Stimulated activated memory B cell treated with anti-CD40 and anti-IgM and Interleukin-4, amounts not matched to agents 10 μg/mL and 1 μg/mL and 100 μg/mL, for 72 hours (primary cell): ENCODE measurements at regions not wholly inside any gene's neighbourhood (a gene's known extent, or its start where the extent isn't known, plus 50 kb on each side); places are given as distances from the start of the nearest gene placed in this dataset.
"Not testable (repeated sequence)": the region's sequence is repeated elsewhere in the genome, so short reads cannot be mapped to it uniquely, and the experiment has no call there.

ENCODE experiments used
- ATAC-seq: fragments of 150-1000 bp; cut with Tn5 transposase; 2 replicates; pipeline ENCODE4 v1.10.0; 2021
- H3K27ac Mint-ChIP-seq: one replicate; pipeline ENCODE4 v1.8.0; 2022; ENCODE audit warnings: mild to moderate bottlenecking, mixed read lengths
- H3K27me3 Mint-ChIP-seq: one replicate; pipeline ENCODE4 v1.8.0; 2022; ENCODE audit warnings: mixed read lengths
- H3K36me3 Mint-ChIP-seq: one replicate; pipeline ENCODE4 v1.8.0; 2022; ENCODE audit warnings: mixed read lengths
- H3K4me1 Mint-ChIP-seq: one replicate; pipeline ENCODE4 v1.8.0; 2022; ENCODE audit warnings: mixed read lengths
- H3K4me3 Mint-ChIP-seq: one replicate; pipeline ENCODE4 v1.8.0; 2022; ENCODE audit warnings: mild to moderate bottlenecking, moderate library complexity, mixed read lengths
- H3K9me3 Mint-ChIP-seq: one replicate; pipeline ENCODE4 v1.8.0; 2022; ENCODE audit warnings: mixed read lengths

DNA sequence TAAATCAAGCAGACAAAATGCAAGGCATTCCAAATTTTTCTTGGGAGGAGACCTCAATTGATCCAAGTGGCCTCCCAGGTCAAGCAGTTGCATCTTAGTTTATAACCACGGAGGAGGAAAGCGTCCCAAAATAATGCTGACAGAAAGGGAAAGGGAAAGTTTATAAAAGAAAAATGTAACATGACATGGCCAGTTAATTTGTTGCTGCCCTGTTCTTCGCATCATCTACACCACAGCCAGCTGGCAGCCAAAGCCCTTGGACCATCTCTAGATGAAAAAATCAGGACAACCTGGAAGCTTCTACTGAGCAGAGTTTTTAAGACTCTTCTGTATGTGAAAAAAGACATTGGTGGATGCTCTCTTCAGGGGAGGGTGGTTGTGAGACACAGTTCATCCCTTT lies 128.8 kb upstream of the FBXL7 start:
- no peaks in the 10 kb centered on the region for H3K4me1 Mint-ChIP-seq
- H3K27ac Mint-ChIP-seq, result no peak overlapping the region
- no peaks in the 10 kb centered on the region for H3K36me3 Mint-ChIP-seq
- H3K27me3 Mint-ChIP-seq, result no peaks in the 10 kb centered on the region
- no peak overlapping the region for H3K4me3 Mint-ChIP-seq
- no peak for ATAC-seq
- H3K9me3 Mint-ChIP-seq, result peaks cover 7% of the 10 kb centered on the region

DNA sequence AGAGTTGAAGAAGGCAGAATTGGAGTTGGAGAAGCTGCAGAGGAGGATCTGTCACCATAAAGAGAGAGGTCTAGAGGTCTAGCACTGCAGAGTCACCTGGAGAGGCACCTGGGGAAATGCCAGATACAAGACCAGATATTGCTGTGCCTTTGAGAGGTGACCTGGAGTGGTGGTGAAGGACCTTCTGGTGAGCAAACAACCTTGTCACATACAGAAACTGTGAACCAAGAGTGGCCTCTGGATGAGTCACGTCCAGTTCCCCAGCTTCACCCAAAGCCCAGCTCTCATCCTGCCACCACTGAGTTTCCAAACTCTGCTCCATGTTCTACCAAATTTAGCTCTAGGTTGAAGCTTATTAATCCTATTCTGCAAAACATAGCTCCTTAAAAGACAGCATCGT lies 131.1 kb upstream of the FBXL7 start:
- Mint-ChIP-seq H3K9me3 (peaks cover 7% of the 10 kb centered on the region), H3K27me3 (no peaks in the 10 kb centered on the region), H3K36me3 (no peaks in the 10 kb centered on the region), H3K27ac (no peak overlapping the region), H3K4me3 (no peak overlapping the region), H3K4me1 (no peaks in the 10 kb centered on the region)
- ATAC-seq, result no peak

DNA sequence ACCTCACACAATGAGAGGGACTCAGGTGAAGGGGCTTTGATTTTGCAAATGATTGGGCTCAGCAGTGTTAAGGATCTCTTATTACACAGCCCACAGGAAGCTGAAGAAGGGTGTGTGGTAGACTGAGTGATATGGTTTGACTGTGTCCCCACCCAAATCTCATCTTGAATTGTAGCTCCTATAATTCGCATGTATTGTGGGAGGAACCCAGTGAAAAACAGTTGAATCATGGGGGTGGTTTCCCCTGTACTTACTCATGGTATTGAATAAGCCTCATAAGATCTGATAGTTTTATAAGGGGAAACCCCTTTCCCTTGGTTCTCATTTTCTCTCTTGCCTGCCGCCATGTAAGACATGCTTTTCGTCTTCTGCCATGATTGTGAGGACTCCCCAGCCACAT lies 132.5 kb upstream of the FBXL7 start:
- no peak for ATAC-seq
- Mint-ChIP-seq H3K27ac (no peak overlapping the region), H3K36me3 (no peaks in the 10 kb centered on the region), H3K4me1 (no peaks in the 10 kb centered on the region), H3K9me3 (peaks cover 7% of the 10 kb centered on the region), H3K27me3 (no peaks in the 10 kb centered on the region), H3K4me3 (no peak overlapping the region)

DNA sequence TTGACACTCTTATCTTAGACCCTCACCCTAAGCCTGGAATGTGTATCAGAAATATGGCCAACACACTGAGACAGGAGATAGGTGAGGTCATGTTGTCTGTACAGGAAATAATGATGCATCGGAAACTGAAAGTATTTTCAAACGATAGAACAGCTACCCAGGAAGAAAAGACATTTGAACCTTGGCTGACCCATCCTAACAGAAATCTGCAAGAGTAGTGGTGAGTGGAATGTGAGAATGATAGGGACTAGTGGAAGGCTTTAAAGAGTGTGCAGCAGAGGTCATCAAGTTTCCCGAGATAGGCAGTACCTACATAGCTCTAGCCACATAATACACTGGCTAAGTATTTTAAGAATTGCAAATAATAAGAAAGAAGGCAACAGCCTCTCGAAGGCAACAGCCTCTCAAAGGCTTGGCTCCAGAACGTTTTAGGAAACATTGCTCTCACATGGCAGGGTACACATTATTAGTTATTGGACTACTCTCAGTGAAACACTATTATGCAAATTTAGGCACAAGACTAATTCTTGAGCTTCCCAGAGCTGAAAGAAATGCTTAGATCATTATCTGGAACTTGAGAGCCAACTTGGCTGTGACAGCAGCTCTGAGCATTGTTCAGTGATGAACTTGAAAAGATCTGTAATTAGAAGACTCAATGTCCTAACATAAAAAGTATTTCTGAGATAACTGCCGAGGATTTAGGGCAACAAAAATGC lies 133.1 kb upstream of the FBXL7 start:
- Mint-ChIP-seq H3K36me3 (no peaks in the 10 kb centered on the region), H3K27ac (no peak overlapping the region), H3K4me3 (no peak overlapping the region), H3K27me3 (no peaks in the 10 kb centered on the region), H3K9me3 (peaks cover 7% of the 10 kb centered on the region), H3K4me1 (no peaks in the 10 kb centered on the region)
- ATAC-seq, result no peak

DNA sequence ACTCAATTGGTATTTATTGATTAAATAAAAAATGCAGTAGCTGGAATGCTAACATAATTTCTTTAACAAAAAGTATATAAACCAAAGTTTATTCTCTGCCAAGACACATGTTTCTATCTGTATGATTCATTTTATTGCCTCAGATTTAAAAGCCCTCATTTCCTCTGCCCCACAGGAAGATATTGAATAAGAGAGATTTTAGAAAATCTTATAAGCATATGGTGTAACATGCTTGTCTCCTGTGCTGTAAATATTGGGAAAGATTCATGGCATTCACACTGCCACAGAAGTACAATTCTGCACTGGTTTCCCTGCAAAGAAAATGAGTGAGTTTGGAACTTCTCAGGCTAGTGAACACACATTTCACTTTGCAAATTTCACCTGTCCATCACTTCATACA lies 134.9 kb upstream of the FBXL7 start:
- Mint-ChIP-seq H3K4me1 (no peaks in the 10 kb centered on the region), H3K36me3 (no peaks in the 10 kb centered on the region), H3K9me3 (peaks cover 7% of the 10 kb centered on the region), H3K27me3 (no peaks in the 10 kb centered on the region), H3K4me3 (no peak overlapping the region), H3K27ac (no peak overlapping the region)
- no peak for ATAC-seq

- Mint-ChIP-seq H3K4me3 (no peak overlapping the region), H3K27ac (no peak overlapping the region), H3K9me3 (peaks cover 10% of the 10 kb centered on the region), H3K36me3 (no peaks in the 10 kb centered on the region), H3K4me1 (no peaks in the 10 kb centered on the region), H3K27me3 (no peaks in the 10 kb centered on the region)
- no peak for ATAC-seq
These were observed 136.4 kb upstream of the FBXL7 start for GRCh38 chr5:15363601-15364000.

GRCh38 chr5:15357092-15357453 lies 142.9 kb upstream of the FBXL7 start:
- not testable (repeated sequence) for H3K4me1 Mint-ChIP-seq, ATAC-seq, H3K4me3 Mint-ChIP-seq, H3K27ac Mint-ChIP-seq, H3K36me3 Mint-ChIP-seq, H3K27me3 Mint-ChIP-seq
- H3K9me3 Mint-ChIP-seq, result peaks cover 10% of the 10 kb centered on the region

DNA sequence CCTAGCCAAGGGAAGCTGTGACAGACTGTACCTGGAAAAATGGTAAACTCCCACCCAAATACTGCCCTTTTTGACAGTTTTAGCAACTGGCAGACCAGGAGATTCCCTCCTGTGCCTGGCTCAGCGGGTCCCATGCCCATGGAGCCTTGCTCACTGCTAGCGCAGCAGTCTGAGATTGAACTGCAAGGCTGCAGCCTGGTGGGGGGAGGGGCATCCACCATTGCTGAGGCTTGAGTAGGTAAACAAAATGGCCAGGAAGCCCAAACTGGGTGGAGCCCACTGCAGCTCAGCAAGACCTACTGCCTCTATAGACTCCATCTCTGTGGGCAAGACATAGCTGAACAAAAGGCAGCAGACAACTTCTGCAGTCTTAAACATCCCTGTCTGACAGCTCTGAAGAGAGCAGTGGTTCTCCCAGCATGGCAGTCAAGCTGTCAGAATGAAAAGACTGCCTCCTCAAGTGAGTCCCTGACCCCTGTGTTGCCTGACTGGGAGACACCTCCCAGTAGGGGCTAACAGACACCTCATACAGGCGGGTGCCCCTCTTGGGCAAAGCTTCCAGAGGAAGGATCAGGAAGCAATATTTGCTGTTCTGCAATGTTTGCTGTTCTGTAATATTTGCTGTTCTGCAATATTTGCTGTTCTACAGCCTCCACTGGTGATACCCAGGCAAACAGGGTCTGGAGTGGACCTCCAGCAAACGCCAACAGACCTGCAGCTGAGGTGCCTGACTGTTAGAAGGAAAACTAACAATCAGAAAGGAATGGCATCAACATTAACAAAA lies 143.5 kb upstream of the FBXL7 start:
- H3K4me3 Mint-ChIP-seq, H3K27me3 Mint-ChIP-seq, H3K4me1 Mint-ChIP-seq, H3K27ac Mint-ChIP-seq, ATAC-seq, H3K36me3 Mint-ChIP-seq: not testable (repeated sequence)
- peaks cover 10% of the 10 kb centered on the region for H3K9me3 Mint-ChIP-seq

DNA sequence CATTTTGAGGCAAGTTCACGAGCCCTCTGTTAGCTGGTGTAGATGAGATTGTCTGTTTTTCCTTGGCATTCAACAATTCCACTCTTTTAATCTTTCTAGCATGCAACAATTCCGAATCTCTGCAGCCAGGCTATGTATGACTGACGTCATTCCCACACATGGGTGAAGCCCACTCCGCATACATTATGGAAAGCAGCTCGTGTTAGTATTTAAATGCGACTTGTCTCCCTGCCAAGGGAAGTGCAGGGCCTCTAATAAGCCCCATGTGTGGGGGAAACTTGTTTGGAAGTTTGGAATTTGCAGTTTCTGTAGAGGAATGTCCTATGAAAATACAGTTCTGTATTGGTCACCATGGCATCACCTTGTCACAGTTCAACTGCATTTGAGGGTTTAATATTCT lies 146.0 kb upstream of the FBXL7 start:
- Mint-ChIP-seq H3K27ac (no peak overlapping the region), H3K9me3 (peaks cover 9% of the 10 kb centered on the region), H3K4me3 (no peak overlapping the region), H3K4me1 (no peaks in the 10 kb centered on the region), H3K27me3 (no peaks in the 10 kb centered on the region), H3K36me3 (no peaks in the 10 kb centered on the region)
- ATAC-seq, result no peak

DNA sequence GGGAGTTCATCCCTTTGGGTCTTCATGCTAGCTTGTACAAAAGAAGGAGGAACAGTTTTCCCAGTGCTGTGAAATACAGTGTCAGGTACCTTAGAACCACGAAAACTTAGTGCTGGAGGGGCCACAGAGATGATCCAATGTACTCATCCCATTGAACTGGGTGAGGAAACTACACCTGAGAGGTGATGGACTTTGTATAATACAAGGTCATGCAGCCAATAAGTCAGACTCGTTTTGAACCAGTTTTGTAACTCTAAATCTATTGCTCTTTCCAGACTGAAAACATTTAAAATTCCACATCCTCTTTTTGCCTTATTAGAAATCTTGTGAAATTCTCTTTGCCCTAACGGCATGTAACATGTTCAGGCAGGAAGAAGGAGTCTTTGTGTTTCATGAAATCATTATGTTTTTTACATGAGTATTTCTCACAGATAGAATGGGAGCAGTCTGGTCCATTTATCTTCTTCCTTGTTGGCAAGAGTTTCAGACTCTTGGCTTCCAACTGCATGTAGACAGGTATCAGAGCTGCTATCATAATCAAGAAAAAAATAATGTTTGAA lies 146.8 kb upstream of the FBXL7 start:
- Mint-ChIP-seq H3K27ac (no peak overlapping the region), H3K4me1 (no peaks in the 10 kb centered on the region)
- ATAC-seq, result no peak

DNA sequence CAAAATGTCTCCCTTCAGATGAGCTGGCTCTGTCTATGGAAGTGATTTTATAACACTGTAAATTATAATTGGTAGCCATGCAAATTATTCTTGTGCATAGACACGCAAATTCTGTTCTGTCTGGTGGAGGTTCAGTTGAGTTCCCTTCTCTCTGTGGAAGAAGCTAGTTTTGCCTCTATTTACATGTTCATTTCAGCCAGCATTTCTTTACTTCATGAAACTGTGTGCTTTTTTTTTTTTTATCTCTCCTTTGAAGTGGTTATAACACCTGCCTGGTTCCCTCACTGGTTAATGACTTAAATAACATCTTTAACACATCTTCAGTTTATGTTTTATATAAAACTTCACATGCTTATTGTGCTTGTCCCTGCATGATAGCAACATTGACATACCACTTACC lies 149.4 kb upstream of the FBXL7 start:
- H3K36me3 Mint-ChIP-seq, result no peaks in the 10 kb centered on the region
- H3K4me3 Mint-ChIP-seq, result no peak overlapping the region
- H3K9me3 Mint-ChIP-seq, result peaks cover 4% of the 10 kb centered on the region
- H3K27me3 Mint-ChIP-seq, result no peaks in the 10 kb centered on the region
- no peak for ATAC-seq
- no peaks in the 10 kb centered on the region for H3K4me1 Mint-ChIP-seq
- H3K27ac Mint-ChIP-seq, result no peak overlapping the region

More for the DNA sequence above, 146.8 kb upstream of the FBXL7 start:
- H3K36me3 Mint-ChIP-seq, result no peaks in the 10 kb centered on the region
- H3K4me3 Mint-ChIP-seq, result no peak overlapping the region
- H3K9me3 Mint-ChIP-seq, result peaks cover 7% of the 10 kb centered on the region
- H3K27me3 Mint-ChIP-seq, result no peaks in the 10 kb centered on the region

GRCh38 chr5:15346738-15347137 lies 153.2 kb upstream of the FBXL7 start:
- no peaks in the 10 kb centered on the region for H3K4me1 Mint-ChIP-seq

DNA sequence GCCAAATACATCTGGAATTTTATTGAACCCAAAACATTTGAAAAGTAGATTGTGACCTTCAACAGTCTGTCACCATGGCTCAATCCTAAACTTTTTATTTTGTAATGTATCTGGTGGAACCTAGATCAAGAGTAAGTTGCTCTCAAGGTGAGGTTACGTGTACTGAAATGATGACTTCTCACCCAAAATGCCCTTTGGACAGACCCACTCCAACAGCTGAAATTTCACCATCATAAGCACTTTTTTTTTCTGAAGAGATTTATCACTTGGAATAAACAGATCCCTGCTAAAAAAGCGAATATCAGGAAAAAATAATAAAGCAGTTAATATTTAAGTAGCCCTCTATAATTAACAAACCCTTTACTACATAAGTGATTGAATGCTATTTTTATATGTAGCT lies 155.0 kb upstream of the FBXL7 start:
- Mint-ChIP-seq H3K4me1 (no peaks in the 10 kb centered on the region), H3K27me3 (no peaks in the 10 kb centered on the region), H3K9me3 (no peaks in the 10 kb centered on the region), H3K4me3 (no peak overlapping the region), H3K36me3 (no peaks in the 10 kb centered on the region), H3K27ac (no peak overlapping the region)
- ATAC-seq, result no peak

More at GRCh38 chr5:15346738-15347137, 153.2 kb upstream of the FBXL7 start:
- Mint-ChIP-seq H3K4me3 (no peak overlapping the region), H3K27ac (no peak overlapping the region), H3K27me3 (no peaks in the 10 kb centered on the region), H3K9me3 (no peaks in the 10 kb centered on the region), H3K36me3 (no peaks in the 10 kb centered on the region)
- no peak for ATAC-seq

- no peaks in the 10 kb centered on the region for H3K36me3 Mint-ChIP-seq
- no peaks in the 10 kb centered on the region for H3K4me1 Mint-ChIP-seq
- H3K4me3 Mint-ChIP-seq, result no peak overlapping the region
- no peaks in the 10 kb centered on the region for H3K27me3 Mint-ChIP-seq
- H3K9me3 Mint-ChIP-seq, result peaks cover 5% of the 10 kb centered on the region
- H3K27ac Mint-ChIP-seq, result no peak overlapping the region
- no peak for ATAC-seq
These were observed 161.4 kb upstream of the FBXL7 start for GRCh38 chr5:15338546-15338945.

DNA sequence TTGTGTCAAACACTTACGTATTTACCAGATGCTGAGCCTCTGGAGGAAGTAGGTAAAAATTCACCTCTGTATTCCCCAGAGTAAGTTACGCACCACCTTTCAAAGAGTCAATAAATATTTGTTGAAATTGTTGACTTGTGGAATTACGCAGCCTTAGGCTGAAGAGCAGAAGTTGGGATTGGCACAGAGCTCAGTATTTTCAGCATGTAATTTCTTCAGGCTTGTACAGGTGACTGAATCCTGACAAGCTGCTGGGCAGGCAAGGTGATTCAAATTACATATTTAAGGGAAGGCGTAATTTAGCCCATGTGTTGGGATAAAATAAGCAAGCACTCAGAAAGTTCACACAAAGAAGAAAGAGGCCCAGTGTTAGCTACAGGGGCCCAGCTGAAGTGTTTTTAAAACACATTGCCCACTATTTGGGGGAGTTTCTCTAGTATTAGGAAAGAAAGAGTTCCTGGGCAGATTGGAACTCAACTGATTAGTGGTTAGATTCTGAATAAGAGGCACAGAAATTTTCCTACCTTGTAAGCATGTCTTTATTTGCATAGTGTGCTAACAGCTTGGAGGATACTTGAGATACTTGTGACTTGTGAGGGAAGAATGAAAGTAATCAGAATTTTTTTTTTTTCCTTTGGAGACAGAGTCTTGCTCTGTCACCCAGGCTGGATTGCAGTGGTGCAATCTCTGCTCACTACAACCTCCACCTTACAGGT lies 165.3 kb upstream of the FBXL7 start:
- peaks cover 5% of the 10 kb centered on the region for H3K9me3 Mint-ChIP-seq
- no peaks in the 10 kb centered on the region for H3K4me1 Mint-ChIP-seq
- no peak overlapping the region for H3K4me3 Mint-ChIP-seq
- no peak for ATAC-seq
- no peaks in the 10 kb centered on the region for H3K36me3 Mint-ChIP-seq
- no peaks in the 10 kb centered on the region for H3K27me3 Mint-ChIP-seq
- no peak overlapping the region for H3K27ac Mint-ChIP-seq
